Stimulated activated CD4-positive, alpha-beta T cell treated with anti-CD3 and anti-CD28 coated beads, Interleukin-12 subunit alpha, Interleukin-12 subunit beta, amount 100 ng/mL, for 48 hours (primary cell): ENCODE measurements at regions not wholly inside any gene's neighbourhood (a gene's known extent, or its start where the extent isn't known, plus 50 kb on each side); places are given as distances from the start of the nearest gene placed in this dataset.

Source experiments
- DNase-seq, 3 donors: peaks; one replicate each; pipeline ENCODE4 v3.0.0-alpha.2; 2020; ENCODE audit warnings: low read depth in 2 of 3, low spot score in 1 of 3

- no peak for DNase-seq
Measured at GRCh38 chr4:18536428-18536827, 514.9 kb upstream of the LCORL start.

DNA sequence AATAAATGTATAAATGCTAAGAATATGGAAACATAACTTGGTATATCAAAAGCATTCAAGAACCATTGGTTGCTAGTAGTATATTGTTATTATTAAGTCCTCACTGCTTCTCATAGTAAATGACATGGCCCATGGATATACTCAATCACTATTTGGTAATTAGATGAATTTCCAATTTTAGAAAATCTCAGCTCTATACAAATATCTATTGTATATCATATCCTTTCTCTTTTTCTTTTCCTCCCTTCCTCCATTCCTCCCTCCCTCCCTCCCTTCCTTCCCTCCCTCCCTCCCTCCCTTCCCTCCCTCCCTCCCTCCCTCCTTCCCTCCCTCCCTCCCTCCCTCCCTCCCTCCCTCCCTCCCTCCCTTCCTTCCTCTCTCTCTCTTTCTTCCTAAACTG, 514.4 kb upstream of the LCORL start:
- no peak for DNase-seq

GRCh38 chr4:18533262-18533775, 511.8 kb upstream of the LCORL start:
- DNase-seq, result no peak

DNA sequence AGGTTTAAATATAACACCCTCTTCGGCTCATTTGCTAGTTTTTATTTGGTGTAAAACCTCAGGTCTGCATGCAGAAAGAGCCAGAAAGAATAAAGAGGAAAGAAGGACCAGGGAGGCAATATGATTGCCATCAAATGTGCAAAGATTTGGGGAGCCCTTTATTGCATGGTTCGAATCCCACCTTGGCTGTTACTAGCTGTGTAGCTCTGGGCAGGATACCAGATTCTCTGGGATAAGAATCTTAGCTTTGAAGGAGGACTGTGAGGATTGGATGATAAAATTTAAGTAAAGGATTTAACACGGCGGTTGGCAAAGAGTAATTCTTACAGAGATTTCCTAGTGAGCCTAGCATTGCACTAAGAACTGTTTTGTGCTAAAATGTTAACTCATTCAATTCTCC, 510.2 kb upstream of the LCORL start:
- no peak for DNase-seq

GRCh38 chr4:18529482-18529881, 507.9 kb upstream of the LCORL start:
- DNase-seq, result no peak

DNA sequence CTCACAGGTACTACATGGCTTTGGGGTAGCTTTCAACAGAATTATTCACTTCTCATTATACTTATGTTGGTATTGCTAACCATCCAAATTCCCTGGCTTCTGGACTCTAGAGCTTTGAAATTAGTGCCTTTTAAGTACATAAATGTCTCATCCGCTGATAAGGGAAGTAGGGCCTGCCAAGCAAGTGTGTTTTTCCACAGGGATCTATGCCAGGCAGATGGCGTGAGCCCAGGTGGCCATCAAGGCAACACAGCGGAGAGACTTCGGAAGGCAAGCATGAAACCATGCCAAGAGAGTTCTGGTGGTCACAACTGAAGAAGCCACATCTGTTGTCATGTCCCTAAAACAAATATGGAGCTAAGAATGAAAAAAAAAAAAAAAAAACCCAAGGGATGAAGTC, 503.1 kb upstream of the LCORL start:
- DNase-seq, result no peak

- DNase-seq, result no peak
Measured at GRCh38 chr4:18518098-18518497, 496.5 kb upstream of the LCORL start.

GRCh38 chr4:18513861-18514260, 492.3 kb upstream of the LCORL start:
- no peak for DNase-seq

DNA sequence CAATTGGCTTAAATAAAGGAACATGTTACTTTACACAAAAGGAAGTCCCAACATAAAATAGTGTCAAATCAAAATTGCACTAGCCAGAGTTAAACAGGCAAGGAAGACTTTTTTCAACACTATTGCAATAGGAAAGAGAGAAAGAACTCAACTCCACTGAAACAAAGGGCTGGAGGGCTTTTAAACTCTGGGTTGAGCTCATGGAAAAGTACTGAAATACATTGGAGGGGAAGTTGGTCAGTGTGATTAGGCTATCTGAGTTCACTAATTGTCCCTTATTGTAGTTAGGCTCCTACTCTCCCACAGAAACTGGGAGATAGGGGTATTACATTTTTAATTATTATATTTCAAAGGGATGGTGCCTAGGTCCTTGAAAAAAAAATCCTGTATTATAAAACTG, 491.2 kb upstream of the LCORL start:
- no peak for DNase-seq

DNA sequence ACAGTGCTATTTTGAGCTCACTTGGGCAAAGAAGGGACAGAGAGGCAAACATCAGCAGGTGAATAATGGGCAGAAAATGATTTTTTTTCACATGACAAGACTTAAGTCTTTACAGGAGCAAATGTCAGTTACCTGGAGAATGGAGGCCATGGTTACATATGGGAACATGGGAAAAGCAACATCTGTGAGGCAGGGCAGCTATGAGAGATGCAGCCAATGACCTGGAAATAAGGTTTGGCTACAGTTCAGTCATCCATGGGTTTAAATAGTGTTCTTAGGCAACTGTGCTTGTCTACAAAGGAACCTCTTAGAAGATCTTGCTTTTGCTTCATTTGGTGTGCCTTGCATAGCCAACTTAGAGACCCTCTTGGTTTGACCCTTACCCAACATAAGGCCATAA, 490.2 kb upstream of the LCORL start:
- no peak for DNase-seq

DNA sequence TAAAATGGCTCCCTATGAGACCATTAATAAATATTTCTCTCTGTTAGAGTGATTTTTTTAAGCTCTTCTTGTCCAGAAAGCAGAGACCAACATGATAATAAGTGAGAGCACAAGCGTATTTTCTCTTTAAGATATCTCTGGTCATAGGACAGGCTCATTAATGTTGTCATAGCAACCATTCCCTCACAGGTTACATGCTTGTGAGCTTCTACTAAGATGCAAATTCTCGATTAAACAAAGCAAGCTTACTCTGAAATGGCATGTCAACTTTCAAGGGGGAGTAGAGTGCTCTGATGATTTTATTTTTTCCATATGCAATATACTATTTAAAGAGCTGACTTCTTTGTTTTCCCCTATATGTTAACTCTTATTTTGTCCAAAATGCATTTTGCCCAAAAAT, 487.2 kb upstream of the LCORL start:
- DNase-seq, result no peak

GRCh38 chr4:18480928-18481327, 459.4 kb upstream of the LCORL start:
- DNase-seq, result no peak

- no peak for DNase-seq
Measured at GRCh38 chr4:18480342-18480741, 458.8 kb upstream of the LCORL start.

- no peak for DNase-seq
Measured at GRCh38 chr4:18479825-18480224, 458.3 kb upstream of the LCORL start.

GRCh38 chr4:18463987-18464559, 442.5 kb upstream of the LCORL start:
- no peak for DNase-seq

GRCh38 chr4:18458465-18458864, 436.9 kb upstream of the LCORL start:
- DNase-seq, result no peak

DNA sequence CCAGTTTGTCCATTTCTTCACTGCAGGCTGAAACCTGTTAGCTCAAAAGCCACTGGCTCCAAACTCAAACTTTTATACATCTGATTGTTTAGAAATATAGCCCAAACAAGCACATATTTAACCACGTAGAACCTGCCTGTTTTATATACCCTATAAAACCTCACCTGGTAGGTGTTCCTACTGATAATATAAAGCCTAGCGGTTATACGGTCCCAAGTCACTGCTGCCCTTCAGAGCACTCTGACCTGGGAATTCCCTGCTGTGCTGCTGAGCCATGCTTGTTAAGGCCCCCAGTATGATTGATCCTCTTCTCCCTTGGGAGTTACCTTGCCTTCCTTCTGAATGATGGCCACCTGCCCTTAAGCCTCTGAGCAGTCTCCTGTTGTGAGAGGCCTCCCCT, 432.8 kb upstream of the LCORL start:
- no peak for DNase-seq

- DNase-seq, result no peak
Measured at GRCh38 chr4:18445110-18445509, 423.6 kb upstream of the LCORL start.

DNA sequence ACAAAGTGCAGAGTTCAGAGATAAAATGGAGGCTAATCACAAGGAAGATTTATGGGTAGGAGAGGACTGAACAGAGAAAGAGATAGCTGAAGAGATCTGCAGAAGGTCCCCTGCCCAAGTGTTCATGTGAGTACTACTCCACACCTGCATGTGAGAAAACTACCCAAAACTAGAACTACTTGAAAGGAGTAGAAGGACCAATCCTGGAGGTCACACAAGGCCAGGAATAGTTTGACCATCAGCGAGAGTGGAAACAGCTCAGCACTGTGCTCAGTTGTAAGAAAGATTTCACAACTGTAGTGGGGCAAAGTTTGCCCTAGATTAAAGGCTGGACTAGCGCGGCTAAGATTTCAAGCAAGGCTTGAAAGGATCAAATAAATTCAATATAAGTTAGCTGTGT, 422.7 kb upstream of the LCORL start:
- DNase-seq, result no peak

GRCh38 chr4:18442957-18443356, 421.4 kb upstream of the LCORL start:
- DNase-seq, result no peak

- no peak for DNase-seq
Measured at GRCh38 chr4:18441676-18442075, 420.1 kb upstream of the LCORL start.

DNA sequence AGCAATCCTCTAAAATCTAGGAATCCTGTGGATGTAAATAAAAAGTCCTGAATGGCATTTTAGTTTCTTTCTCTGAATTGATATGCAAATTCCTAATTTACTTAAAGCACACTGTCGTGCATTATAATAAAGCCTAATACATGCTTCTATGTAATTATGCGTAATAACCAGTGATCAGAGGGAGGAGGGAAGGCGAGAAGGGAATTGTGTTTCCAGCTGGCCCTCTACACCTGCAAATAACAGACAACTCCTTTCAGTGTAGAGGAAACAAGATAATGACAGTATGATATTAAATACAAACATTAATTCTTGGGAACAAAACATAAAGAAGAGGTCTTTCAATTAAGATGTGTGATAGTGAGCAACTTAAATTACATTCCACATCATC, 419.6 kb upstream of the LCORL start:
- no peak for DNase-seq

DNA sequence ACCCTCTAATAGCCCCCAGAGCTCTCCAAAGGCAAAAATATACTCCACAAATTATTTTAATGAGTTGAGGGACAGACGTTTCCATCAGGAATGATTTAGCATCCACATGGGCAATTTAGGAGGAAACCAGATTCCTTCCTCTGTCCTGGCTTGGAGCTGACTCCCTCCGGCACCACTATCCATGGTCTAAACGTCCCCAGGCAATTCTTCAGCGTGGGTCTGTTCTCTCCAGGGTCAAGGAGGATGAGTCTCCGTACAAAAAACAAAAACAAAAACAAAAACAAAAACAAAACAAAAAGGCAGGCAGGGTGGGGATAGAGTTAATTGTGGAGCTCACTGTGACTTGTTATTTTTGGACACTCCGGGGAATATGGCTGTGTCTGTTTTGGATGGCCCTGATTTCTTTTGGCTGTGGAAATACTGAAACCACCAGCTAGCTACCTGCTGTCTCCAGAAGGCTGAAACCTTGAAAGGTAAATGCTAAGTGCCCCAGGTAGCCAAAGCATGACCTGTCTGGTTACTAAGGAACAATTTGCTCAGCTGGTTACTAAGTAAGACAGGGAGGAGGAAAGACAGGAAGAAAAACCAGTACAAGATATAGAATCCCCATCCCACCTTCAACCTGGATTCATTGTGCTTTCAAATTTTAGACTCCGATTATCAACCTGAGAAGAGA, 419.1 kb upstream of the LCORL start:
- DNase-seq, result no peak
